Esophagus squamous epithelium (tissue), 4 donors: ENCODE measurements at regions not wholly inside any gene's neighbourhood (a gene's known extent, or its start where the extent isn't known, plus 50 kb on each side); places are given as distances from the start of the nearest gene placed in this dataset.
"Not testable (repeated sequence)": the region's sequence is repeated elsewhere in the genome, so short reads cannot be mapped to it uniquely, and the experiment has no call there.

ENCODE experiments used
- CTCF ChIP-seq, 6 experiments: fragments of 450-650 bp in 4 of 6; fragments of 200-600 bp in 2 of 6; sonication (generic) in 2 of 6; IDR thresholded peaks; one replicate each; pipeline ENCODE4 v1.5.1; 2016 to 2019; ENCODE audit warnings: antibody characterized with exemption in 6 of 6, mild to moderate bottlenecking in 4 of 6, moderate library complexity in 4 of 6
- POLR2A ChIP-seq, 4 donors: fragments of 450-650 bp; IDR thresholded peaks; one replicate each; pipeline ENCODE4 v1.6.1; 2017; ENCODE audit warnings: antibody characterized with exemption in 4 of 4, mild to moderate bottlenecking in 4 of 4, moderate library complexity in 3 of 4

- not testable (repeated sequence) for TF ChIP-seq CTCF, POLR2A (IDR thresholded peaks at IDR 0.05)
Observed at GRCh38 chr3:150270444-150270843, 137.7 kb upstream of the TSC22D2 start.
